Endothelial cell of umbilical vein (primary cell): ENCODE measurements at regions not wholly inside any gene's neighbourhood (a gene's known extent, or its start where the extent isn't known, plus 50 kb on each side); places are given as distances from the start of the nearest gene placed in this dataset.

ENCODE experiments used
- BruUV-seq: library from RNA; stranded (reverse); fragments of 400-500 nt; replicated peaks from 2 replicates; lab custom pipeline; 2021; lab: Mats Ljungman, UMichigan
- CTCF ChIA-PET: fragments of 300-600, 350-600 bp; sonication (Branson Sonifier 250); formaldehyde crosslinking; loops from one replicate; lab custom pipeline; 2021; ENCODE audit warnings: antibody characterized with exemption, inconsistent platforms; lab: Charles Lee
- POLR2A ChIA-PET: fragments of 300-600, 350-600 bp; sonication (Branson Sonifier 250); formaldehyde crosslinking; loops from one replicate; lab custom pipeline; 2021; ENCODE audit warnings: antibody characterized with exemption, inconsistent platforms; lab: Charles Lee
- DNase-seq: peaks from one replicate; pipeline ENCODE4 v3.0.0-alpha.2; 2011; ENCODE audit warnings: low read depth, low spot score
- FAIRE-seq: peaks from 2 replicates; lab custom pipeline; 2011; peaks lifted over from hg19 to GRCh38; lab: Jason Lieb, UNC
- H2AFZ ChIP-seq: 2 replicates; pipeline ENCODE4 v1.6.0; 2012; ENCODE audit warnings: low read depth, low read length, control low read depth, inconsistent platforms
- H3K27ac ChIP-seq: 2 replicates; pipeline ENCODE4 v1.5.1; 2011; ENCODE audit warnings: low read depth, mild to moderate bottlenecking, control low read depth, low read length, moderate library complexity; ENCODE audit not compliant: insufficient read depth
- H3K27me3 ChIP-seq, 2 experiments: 2 replicates each; pipeline versions ENCODE4 v1.6.0 to v1.6.1; 2011; ENCODE audit warnings: low read length in 2 of 2, mixed read lengths in 1 of 2; ENCODE audit not compliant: control insufficient read depth in 2 of 2, insufficient read depth in 2 of 2
- H3K36me3 ChIP-seq, 2 experiments: 2 replicates in 1 of 2; 3 replicates in 1 of 2; pipeline ENCODE4 v1.5.1; 2011; ENCODE audit warnings: low read length in 2 of 2, mild to moderate bottlenecking in 1 of 2, moderate library complexity in 1 of 2; ENCODE audit not compliant: control insufficient read depth in 2 of 2, insufficient read depth in 2 of 2; ENCODE audit errors: extremely low read depth in 1 of 2
- H3K4me1 ChIP-seq: 3 replicates; pipeline ENCODE4 v1.5.1; 2011; ENCODE audit warnings: mild to moderate bottlenecking, low read length; ENCODE audit not compliant: control insufficient read depth, insufficient read depth; ENCODE audit errors: extremely low read depth
- H3K4me2 ChIP-seq: 2 replicates; pipeline ENCODE4 v1.6.1; 2011; ENCODE audit warnings: low read length, control low read depth, mixed read lengths; ENCODE audit not compliant: insufficient read depth
- H3K4me3 ChIP-seq, 3 experiments: fragments of 200-600 bp in 1 of 3; sonication (generic), shearing (Covaris generic) in 1 of 3; replicated peaks in 1 of 3; 2 replicates each; pipeline ENCODE4 v1.5.1; 2011 to 2016; ENCODE audit warnings: control low read depth in 3 of 3, low read length in 3 of 3, mild to moderate bottlenecking in 2 of 3, inconsistent platforms in 1 of 3, low read depth in 1 of 3, moderate library complexity in 1 of 3; ENCODE audit not compliant: insufficient read depth in 1 of 3
- H3K79me2 ChIP-seq: 2 replicates; pipeline ENCODE4 v1.6.0; 2012; ENCODE audit warnings: low read length, inconsistent platforms; ENCODE audit not compliant: control insufficient read depth, insufficient read depth
- H3K9ac ChIP-seq: replicated peaks from 2 replicates; pipeline ENCODE3; 2011; ENCODE audit warnings: low read length, control low read depth; ENCODE audit not compliant: insufficient read depth; ENCODE audit errors: extremely low read depth
- H3K9me1 ChIP-seq: replicated peaks from 3 replicates; pipeline ENCODE4 v1.6.0; 2011; ENCODE audit warnings: mild to moderate bottlenecking, low read length; ENCODE audit not compliant: control insufficient read depth, insufficient read depth; ENCODE audit errors: extremely low read depth
- H3K9me3 ChIP-seq: replicated peaks from 2 replicates; pipeline ENCODE4 v1.5.1; 2012; ENCODE audit warnings: low read length, inconsistent platforms; ENCODE audit not compliant: control insufficient read depth, insufficient read depth
- H4K20me1 ChIP-seq: replicated peaks from 2 replicates; pipeline ENCODE3; 2011; ENCODE audit warnings: mild to moderate bottlenecking, low read length; ENCODE audit not compliant: control insufficient read depth, insufficient read depth; ENCODE audit errors: extremely low read depth
- CTCF ChIP-seq, 2 donors: IDR thresholded peaks; 1 replicate in 1 of 2; 2 replicates in 1 of 2; pipeline ENCODE4 v1.5.1; 2011; ENCODE audit warnings: low read length in 2 of 2, mild to moderate bottlenecking in 2 of 2, moderate library complexity in 2 of 2, control low read depth in 1 of 2, inconsistent platforms in 1 of 2, low read depth in 1 of 2; ENCODE audit not compliant: insufficient read depth in 1 of 2; ENCODE audit errors: extremely low read depth in 1 of 2
- FOS ChIP-seq: IDR thresholded peaks from 2 replicates; pipeline ENCODE4 v1.6.1; 2011; ENCODE audit warnings: mild to moderate bottlenecking, low read length, moderate library complexity, borderline replicate concordance; ENCODE audit not compliant: insufficient read depth
- GATA2 ChIP-seq: IDR thresholded peaks from 2 replicates; pipeline ENCODE4 v1.7.0; 2011; ENCODE audit warnings: low read depth, mild to moderate bottlenecking, moderate library complexity, mixed read lengths, low read length; ENCODE audit not compliant: insufficient read length, insufficient read depth
- JUN ChIP-seq: IDR thresholded peaks from 2 replicates; pipeline ENCODE4 v1.6.1; 2011; ENCODE audit warnings: borderline replicate concordance, low read depth; ENCODE audit not compliant: insufficient read length, insufficient read depth
- MAX ChIP-seq: IDR thresholded peaks from 2 replicates; pipeline ENCODE4 v1.6.1; 2011; ENCODE audit not compliant: insufficient read depth, insufficient read length
- MYC ChIP-seq: IDR thresholded peaks from one replicate; pipeline ENCODE4 v1.6.1; 2011; ENCODE audit warnings: mild to moderate bottlenecking, low read depth, low read length
- POLR2A ChIP-seq: IDR thresholded peaks from 2 replicates; pipeline ENCODE4 v1.6.1; 2012; ENCODE audit warnings: low read depth, mild to moderate bottlenecking, control low read depth, low read length
- dilution Hi-C: fragments of 300-500 bp; cut with MboI; formaldehyde crosslinking; loops from one replicate; pipeline ENCODE4 v1.15.0; 2019; ENCODE audit warnings: low sequenced_read_pairs; ENCODE audit not compliant: extremely low pct_ligation_motif_present
- intact Hi-C: fragments of 100-400 bp; cut with micrococcal nuclease; formaldehyde crosslinking; loops from one replicate; pipeline ENCODE4 v1.10.0; 2022

GRCh38 chr2:36223259-36223658 lies 132.3 kb upstream of the CRIM1 start:
- FAIRE-seq (no peak), DNase-seq (no peak)
- no peak overlapping the region for H3K4me3 ChIP-seq
- no peak overlapping the region for H2AFZ ChIP-seq
- H3K79me2 ChIP-seq = no peaks in the 10 kb centered on the region
- H3K9me1 ChIP-seq = no peaks in the 10 kb centered on the region
- H3K27ac ChIP-seq = no peak overlapping the region
- H3K9ac ChIP-seq = no peak overlapping the region
- ChIA-PET POLR2A (no interaction called here), CTCF (no interaction called here)
- H3K4me1 ChIP-seq = no peaks in the 10 kb centered on the region
- intact Hi-C loops = no loop called here
- no peaks in the 10 kb centered on the region for H3K36me3 ChIP-seq
- peaks cover 0 to 4% of the 10 kb centered on the region in 2 experiments for H3K27me3 ChIP-seq
- dilution Hi-C loops = no loop called here
- H3K4me2 ChIP-seq = no peak overlapping the region
- TF ChIP-seq POLR2A = no peak
- peak; percentile 54 for TF ChIP-seq MAX
- no peak for TF ChIP-seq CTCF (IDR thresholded peaks at IDR 0.05; ENCODE audit: extremely low read depth in 1 of 2, insufficient read depth in 1 of 2, low read depth in 1 of 2, low read length in 2 of 2)
- no peaks in the 10 kb centered on the region for H4K20me1 ChIP-seq
- no peaks in the 10 kb centered on the region for H3K9me3 ChIP-seq
- BruUV-seq = no TSS peak

GRCh38 chr2:36222485-36222884 lies 133.1 kb upstream of the CRIM1 start:
- no peak overlapping the region for H3K4me2 ChIP-seq
- H3K9me3 ChIP-seq = no peaks in the 10 kb centered on the region
- dilution Hi-C loops = no loop called here
- no peak overlapping the region for H2AFZ ChIP-seq
- DNase-seq (no peak), FAIRE-seq (no peak)
- no peak overlapping the region for H3K4me3 ChIP-seq
- BruUV-seq = no TSS peak
- no peaks in the 10 kb centered on the region for H4K20me1 ChIP-seq
- no peak overlapping the region for H3K9ac ChIP-seq
- no peak overlapping the region for H3K27ac ChIP-seq
- ChIA-PET POLR2A (no interaction called here), CTCF (no interaction called here)
- intact Hi-C loops = no loop called here
- H3K9me1 ChIP-seq = no peaks in the 10 kb centered on the region
- no peaks in the 10 kb centered on the region for H3K4me1 ChIP-seq
- H3K36me3 ChIP-seq = no peaks in the 10 kb centered on the region
- H3K79me2 ChIP-seq = no peaks in the 10 kb centered on the region
- peaks cover 0 to 4% of the 10 kb centered on the region in 2 experiments for H3K27me3 ChIP-seq
- no peak for TF ChIP-seq MYC
- no peak for TF ChIP-seq MAX
- TF ChIP-seq GATA2 = no peak
- no peak for TF ChIP-seq POLR2A
- TF ChIP-seq FOS = no peak
- TF ChIP-seq JUN = no peak
